Bronchial epithelial cell (primary cell): ENCODE measurements at regions not wholly inside any gene's neighbourhood (a gene's known extent, or its start where the extent isn't known, plus 50 kb on each side); places are given as distances from the start of the nearest gene placed in this dataset.

Source experiments
- DNase-seq: peaks from one replicate; pipeline ENCODE4 v3.0.0-alpha.2; 2010; ENCODE audit warnings: low read depth
- FAIRE-seq: peaks from 2 replicates; lab custom pipeline; 2011; peaks lifted over from hg19 to GRCh38; lab: Jason Lieb, UNC
- H3K27me3 ChIP-seq: 2 replicates; pipeline ENCODE4 v1.5.1; 2011; ENCODE audit warnings: low read length; ENCODE audit not compliant: control insufficient read depth, insufficient read depth
- H3K36me3 ChIP-seq: 2 replicates; pipeline ENCODE4 v1.5.1; 2011; ENCODE audit warnings: low read length; ENCODE audit not compliant: control insufficient read depth, insufficient read depth
- H3K4me3 ChIP-seq: 2 replicates; pipeline ENCODE4 v1.5.1; 2011; ENCODE audit warnings: mild to moderate bottlenecking, low read depth, low read length, control low read depth
- TF ChIP-seq, protein P1 (sequence below): IDR thresholded peaks from 2 replicates; pipeline ENCODE4 v1.5.1; 2011; ENCODE audit warnings: mild to moderate bottlenecking, moderate library complexity, low read length, control low read depth, inconsistent platforms; ENCODE audit not compliant: insufficient read depth, severe bottlenecking

DNA sequence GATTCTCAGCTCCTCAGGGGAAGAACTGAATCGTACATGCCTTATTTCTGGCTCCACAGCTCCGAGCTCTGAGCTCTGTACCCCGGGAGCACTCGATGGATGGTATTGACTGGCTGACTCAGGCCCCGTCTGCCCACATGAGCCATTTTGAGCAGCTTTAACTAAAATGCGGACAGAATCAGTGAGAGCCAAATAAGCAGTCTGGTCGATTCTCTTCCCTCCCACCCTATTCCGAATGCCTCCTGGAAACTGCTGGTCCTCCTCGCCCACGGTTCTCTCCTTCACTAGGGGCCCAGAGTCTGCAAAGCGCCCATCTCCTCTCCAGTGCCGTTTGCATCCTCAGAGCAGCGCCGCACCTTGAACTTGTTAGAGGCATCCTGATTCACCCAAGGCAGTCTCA lies 125.9 kb upstream of the IRF2BP2 start:
- TF ChIP-seq, protein P1, sequence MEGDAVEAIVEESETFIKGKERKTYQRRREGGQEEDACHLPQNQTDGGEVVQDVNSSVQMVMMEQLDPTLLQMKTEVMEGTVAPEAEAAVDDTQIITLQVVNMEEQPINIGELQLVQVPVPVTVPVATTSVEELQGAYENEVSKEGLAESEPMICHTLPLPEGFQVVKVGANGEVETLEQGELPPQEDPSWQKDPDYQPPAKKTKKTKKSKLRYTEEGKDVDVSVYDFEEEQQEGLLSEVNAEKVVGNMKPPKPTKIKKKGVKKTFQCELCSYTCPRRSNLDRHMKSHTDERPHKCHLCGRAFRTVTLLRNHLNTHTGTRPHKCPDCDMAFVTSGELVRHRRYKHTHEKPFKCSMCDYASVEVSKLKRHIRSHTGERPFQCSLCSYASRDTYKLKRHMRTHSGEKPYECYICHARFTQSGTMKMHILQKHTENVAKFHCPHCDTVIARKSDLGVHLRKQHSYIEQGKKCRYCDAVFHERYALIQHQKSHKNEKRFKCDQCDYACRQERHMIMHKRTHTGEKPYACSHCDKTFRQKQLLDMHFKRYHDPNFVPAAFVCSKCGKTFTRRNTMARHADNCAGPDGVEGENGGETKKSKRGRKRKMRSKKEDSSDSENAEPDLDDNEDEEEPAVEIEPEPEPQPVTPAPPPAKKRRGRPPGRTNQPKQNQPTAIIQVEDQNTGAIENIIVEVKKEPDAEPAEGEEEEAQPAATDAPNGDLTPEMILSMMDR = no peak
- no peak overlapping the region for H3K4me3 ChIP-seq
- H3K27me3 ChIP-seq = no peaks in the 10 kb centered on the region
- no peak for FAIRE-seq
- DNase-seq = no peak
- H3K36me3 ChIP-seq = no peaks in the 10 kb centered on the region

DNA sequence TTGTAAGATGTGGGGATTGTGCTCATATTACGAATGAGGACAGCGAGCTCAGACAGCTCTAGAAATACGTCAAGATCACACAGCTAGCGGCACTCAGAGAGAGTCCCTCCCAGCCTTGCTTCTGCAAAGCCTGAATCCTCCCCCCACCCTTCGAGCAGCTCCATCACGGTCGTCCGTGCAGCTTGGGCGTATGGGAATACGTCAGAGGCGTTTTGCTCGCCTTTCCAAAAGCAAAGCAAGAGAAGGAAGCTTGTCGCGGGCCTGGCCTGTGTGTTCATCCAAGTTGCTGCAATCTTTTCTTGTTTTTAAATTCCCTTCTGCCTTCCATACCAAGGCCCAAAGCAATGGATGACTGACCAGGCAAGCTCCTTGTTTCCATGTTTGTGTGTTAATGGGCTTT lies 125.5 kb upstream of the IRF2BP2 start:
- TF ChIP-seq, protein P1 = no peak
- DNase-seq (no peak), FAIRE-seq (no peak)
- H3K27me3 ChIP-seq = no peaks in the 10 kb centered on the region
- no peak overlapping the region for H3K4me3 ChIP-seq
- H3K36me3 ChIP-seq = no peaks in the 10 kb centered on the region

DNA sequence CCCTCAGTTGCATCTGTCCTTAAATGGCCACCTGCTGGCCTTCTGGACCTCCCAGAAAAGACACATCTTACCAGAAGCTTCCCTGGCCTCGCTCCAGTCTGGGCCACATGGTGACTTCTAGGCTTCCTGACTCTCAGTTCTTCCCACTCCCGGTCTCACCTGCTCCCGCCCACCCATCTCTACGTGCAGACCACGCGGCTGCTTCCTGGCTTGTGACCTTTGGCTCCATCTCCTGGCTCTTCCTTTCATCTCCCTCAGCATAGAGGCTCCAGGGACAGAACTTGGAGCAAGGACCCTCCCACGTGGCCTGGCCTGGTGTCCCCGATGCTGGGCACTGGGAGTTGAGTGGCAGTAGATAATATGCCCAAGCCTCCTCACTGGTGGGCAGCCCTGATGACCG lies 124.9 kb upstream of the IRF2BP2 start:
- Histone ChIP-seq H3K4me3 (no peak overlapping the region), H3K27me3 (no peaks in the 10 kb centered on the region), H3K36me3 (no peaks in the 10 kb centered on the region)
- DNase-seq = no peak
- no peak for FAIRE-seq
- TF ChIP-seq, protein P1 = no peak

DNA sequence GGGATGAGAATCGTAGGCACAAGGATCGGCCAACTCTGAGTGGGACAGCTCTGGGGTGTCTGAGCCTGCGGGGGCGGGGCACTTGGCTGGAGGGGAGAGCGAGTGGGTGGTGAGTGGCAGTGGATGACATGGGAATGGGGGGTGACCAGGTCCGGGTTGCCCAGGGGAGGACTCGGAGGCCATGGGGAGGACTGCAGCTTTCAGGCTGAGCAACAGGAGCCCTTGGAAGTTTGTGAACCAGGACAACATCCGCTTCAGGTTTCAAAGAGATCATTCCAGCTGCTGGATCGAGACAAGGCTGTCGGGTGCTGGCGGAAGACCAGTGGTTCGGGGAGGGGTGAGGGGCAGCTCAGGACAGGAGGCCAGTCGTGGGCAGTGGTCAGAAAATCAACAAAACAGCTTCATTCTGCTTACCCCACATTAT lies 124.4 kb upstream of the IRF2BP2 start:
- Histone ChIP-seq H3K27me3 (no peaks in the 10 kb centered on the region), H3K4me3 (no peak overlapping the region), H3K36me3 (no peaks in the 10 kb centered on the region)
- TF ChIP-seq, protein P1 = no peak
- DNase-seq (no peak), FAIRE-seq (no peak)

DNA sequence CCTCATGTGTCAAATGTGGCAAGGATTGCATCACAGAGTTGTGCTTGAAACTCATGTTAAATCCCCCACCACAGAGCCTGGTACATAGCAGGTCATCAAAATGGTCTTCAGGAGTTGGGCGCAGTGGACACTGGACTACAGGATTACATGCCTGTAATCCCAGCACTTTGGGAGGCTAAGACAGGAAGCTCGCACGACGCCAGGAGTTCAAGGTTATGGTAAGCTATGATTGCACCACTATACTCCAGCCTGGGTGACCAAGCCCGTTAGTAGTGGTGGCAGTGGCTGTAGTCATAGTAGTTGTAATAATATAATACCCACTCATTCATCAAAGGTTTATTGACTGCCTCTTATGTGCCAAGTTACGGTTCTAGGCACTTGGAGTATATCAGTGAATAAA lies 123.4 kb upstream of the IRF2BP2 start:
- no peaks in the 10 kb centered on the region for H3K27me3 ChIP-seq
- TF ChIP-seq, protein P1 = no peak
- no peak overlapping the region for H3K4me3 ChIP-seq
- no peak for FAIRE-seq
- no peaks in the 10 kb centered on the region for H3K36me3 ChIP-seq
- no peak for DNase-seq

DNA sequence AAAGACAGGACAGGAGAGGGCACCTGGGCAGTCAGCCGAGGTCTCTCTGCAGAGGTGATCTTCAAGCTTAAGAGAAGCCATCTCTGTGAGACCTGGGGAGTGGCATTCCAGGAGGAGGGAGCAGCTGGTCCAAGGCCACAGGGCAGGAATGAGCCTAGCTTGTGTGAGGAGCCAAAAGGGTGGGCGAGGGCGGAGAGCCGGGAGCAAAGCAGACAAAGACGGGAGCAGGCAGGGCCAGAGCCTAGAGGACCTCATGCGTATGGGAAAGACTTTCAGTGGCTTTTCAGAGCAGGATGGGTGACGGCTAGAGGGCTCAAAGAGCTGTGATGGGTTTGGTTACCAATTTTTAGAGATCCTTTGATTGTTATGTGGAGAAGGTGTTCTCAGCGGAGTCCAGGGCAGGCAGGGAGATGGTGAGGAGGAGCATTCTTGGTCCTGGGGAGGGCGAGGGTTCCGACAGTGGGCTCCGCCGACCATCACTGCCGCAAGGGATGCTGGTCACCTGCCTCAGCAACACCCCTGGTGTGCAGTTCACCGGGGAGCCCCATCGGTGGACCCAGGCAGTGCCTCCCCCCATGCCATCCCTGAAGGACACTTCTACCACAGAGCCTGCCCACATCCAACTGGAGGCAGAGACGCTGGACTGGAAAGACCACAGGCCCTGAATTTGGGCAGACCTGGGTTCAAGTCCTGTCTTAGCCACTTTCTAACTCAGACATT lies 122.9 kb upstream of the IRF2BP2 start:
- DNase-seq (no peak), FAIRE-seq (no peak)
- Histone ChIP-seq H3K27me3 (no peaks in the 10 kb centered on the region), H3K36me3 (no peaks in the 10 kb centered on the region), H3K4me3 (no peak overlapping the region)
- TF ChIP-seq, protein P1 = no peak
